Naive thymus-derived CD8-positive, alpha-beta T cell (primary cell): ENCODE measurements at regions not wholly inside any gene's neighbourhood (a gene's known extent, or its start where the extent isn't known, plus 50 kb on each side); places are given as distances from the start of the nearest gene placed in this dataset.
"Not testable (repeated sequence)": the region's sequence is repeated elsewhere in the genome, so short reads cannot be mapped to it uniquely, and the experiment has no call there.

ENCODE experiments used
- ATAC-seq, 2 donors: fragments of 150-1000 bp; cut with Tn5 transposase in 1 of 2; sonication (Bioruptor Pico), chemical (Tn5 transposase) in 1 of 2; 1 replicate in 1 of 2; 2 replicates in 1 of 2; pipeline ENCODE4 v1.10.0; 2021; ENCODE audit warnings: mild to moderate bottlenecking in 2 of 2, moderate library complexity in 2 of 2
- POLR2A ChIA-PET: fragments of 350-600 bp; sonication (Branson Sonifier 250); formaldehyde crosslinking; loops from one replicate; lab custom pipeline; 2021; ENCODE audit warnings: antibody characterized with exemption; lab: Charles Lee
- DNase-seq, 10 donors: peaks; one replicate each; pipeline versions ENCODE4 v3.0.0 to v3.0.0-alpha.2; 2020 to 2022
- H3K27ac Mint-ChIP-seq, 10 donors: one replicate each; pipeline ENCODE4 v1.8.0; 2020 to 2022; ENCODE audit warnings: mild to moderate bottlenecking in 10 of 10, mixed read lengths in 10 of 10, moderate library complexity in 4 of 10, inconsistent platforms in 1 of 10
- H3K27me3 Mint-ChIP-seq, 5 donors: one replicate each; pipeline ENCODE4 v1.8.0; 2021 to 2022; ENCODE audit warnings: mixed read lengths in 5 of 5
- H3K36me3 Mint-ChIP-seq, 3 donors: one replicate each; pipeline ENCODE4 v1.8.0; 2020 to 2022; ENCODE audit warnings: mixed read lengths in 3 of 3, mild to moderate bottlenecking in 2 of 3, inconsistent platforms in 1 of 3
- H3K4me1 Mint-ChIP-seq, 4 donors: one replicate each; pipeline ENCODE4 v1.8.0; 2021 to 2022; ENCODE audit warnings: mixed read lengths in 4 of 4
- H3K4me3 Mint-ChIP-seq, 10 donors: one replicate each; pipeline ENCODE4 v1.8.0; 2020 to 2022; ENCODE audit warnings: mild to moderate bottlenecking in 10 of 10, mixed read lengths in 10 of 10, moderate library complexity in 6 of 10, inconsistent platforms in 1 of 10
- H3K9me3 Mint-ChIP-seq, 9 donors: one replicate each; pipeline ENCODE4 v1.8.0; 2020 to 2022; ENCODE audit warnings: mixed read lengths in 9 of 9, mild to moderate bottlenecking in 3 of 9, inconsistent platforms in 1 of 9, moderate library complexity in 1 of 9

DNA sequence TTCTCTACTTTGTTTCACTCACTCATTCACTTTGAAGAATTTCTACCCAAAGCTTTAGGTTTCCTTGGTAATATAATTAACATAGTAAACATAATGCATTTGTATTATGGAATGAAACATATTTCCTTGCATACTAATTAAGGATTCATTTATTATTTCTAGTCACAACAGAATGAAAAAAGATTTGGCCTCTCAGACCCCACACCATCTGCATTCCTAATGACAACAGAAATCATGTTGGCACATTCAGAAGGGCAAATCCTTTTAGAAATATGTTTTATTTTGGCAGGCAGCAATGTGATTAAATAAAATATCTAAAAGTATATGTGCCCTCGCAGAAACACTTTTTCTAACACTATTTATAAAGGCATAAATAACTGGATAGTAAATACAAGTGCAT is 163.4 kb downstream of the HTR1B start:
- Mint-ChIP-seq H3K4me1 (no peaks in the 10 kb centered on the region), H3K4me3 (no peak overlapping the region), H3K9me3 (peaks cover 0 to 28% (median 10%) of the 10 kb centered on the region in 9 donors), H3K36me3 (no peaks in the 10 kb centered on the region), H3K27me3 (no peaks in the 10 kb centered on the region), H3K27ac (no peak overlapping the region)
- no peak for DNase-seq
- no peak for ATAC-seq
- POLR2A ChIA-PET, result no interaction called here

DNA sequence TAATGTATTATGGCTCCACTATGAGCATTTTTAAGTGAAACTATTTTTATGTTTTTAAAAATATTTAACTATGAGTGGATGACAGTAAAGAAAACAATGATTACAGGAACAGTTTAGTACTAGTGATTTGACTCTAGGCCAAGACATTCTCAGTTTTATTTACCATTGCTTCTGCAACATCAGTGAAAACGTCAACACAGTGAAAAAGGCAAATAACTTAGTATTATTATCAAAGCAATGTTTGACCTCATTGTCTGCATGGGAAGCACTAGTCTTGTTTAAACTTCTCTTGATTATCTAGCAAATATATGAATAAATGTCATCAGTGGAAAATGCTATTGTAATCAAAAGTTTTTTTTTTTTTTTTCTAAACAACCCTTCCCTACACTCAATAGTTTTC is 165.0 kb downstream of the HTR1B start:
- no peak overlapping the region for H3K4me3 Mint-ChIP-seq
- POLR2A ChIA-PET, result no interaction called here
- H3K36me3 Mint-ChIP-seq, result no peaks in the 10 kb centered on the region
- no peak for DNase-seq
- no peaks in the 10 kb centered on the region for H3K4me1 Mint-ChIP-seq
- H3K27ac Mint-ChIP-seq, result no peak overlapping the region
- peaks cover 0 to 21% (median 8%) of the 10 kb centered on the region in 9 donors for H3K9me3 Mint-ChIP-seq
- ATAC-seq, result no peak
- H3K27me3 Mint-ChIP-seq, result no peaks in the 10 kb centered on the region

DNA sequence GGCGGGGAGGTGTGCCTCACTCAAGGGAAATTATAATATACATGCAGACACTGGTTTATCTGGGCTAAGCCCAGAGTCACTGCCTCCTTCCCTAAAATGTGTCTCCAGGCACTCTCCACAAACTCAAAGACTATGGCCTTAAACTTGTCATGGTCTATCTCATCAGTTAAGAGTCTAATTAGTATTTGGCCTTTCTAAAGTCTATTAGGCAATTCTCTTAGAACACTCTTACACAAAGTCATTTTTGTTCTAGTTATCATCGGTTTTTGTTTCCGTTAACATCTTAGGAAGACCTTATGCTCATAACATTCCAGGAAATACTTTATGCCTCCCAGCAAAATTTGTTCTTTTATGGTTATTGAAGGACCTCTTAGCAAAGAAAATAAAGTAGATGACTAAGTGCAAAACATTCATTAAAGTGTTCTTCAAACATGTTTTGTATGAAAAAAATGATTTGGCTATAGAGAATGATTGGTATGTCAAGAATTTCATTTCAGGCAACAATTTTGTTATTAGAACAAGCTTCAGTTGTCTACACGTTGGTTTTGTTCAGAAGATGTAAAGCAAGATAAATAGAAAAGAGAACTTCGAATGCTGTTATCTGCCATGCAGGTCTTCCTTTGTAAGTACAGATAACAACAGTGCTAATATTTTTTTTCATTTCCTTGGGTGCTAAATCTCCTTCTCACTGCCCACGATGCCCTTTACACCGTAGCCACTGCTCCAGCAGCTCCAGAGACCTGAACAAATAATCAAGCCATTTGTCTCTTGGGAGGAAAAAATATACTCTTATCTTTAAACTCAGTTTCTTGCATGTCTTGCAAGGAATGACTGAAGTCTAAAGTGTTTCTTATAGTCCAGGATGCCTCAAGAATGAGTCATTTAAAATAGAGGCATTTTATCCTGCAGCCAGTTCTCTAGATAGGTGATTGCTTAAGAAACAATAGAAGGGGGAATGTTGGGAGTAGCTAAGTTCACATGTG is 170.4 kb downstream of the HTR1B start:
- POLR2A ChIA-PET, result no interaction called here
- no peak overlapping the region for H3K27ac Mint-ChIP-seq
- H3K4me1 Mint-ChIP-seq, result no peaks in the 10 kb centered on the region
- peaks cover 0 to 12% (median 2%) of the 10 kb centered on the region in 9 donors for H3K9me3 Mint-ChIP-seq
- DNase-seq (no peak), ATAC-seq (no peak)
- H3K36me3 Mint-ChIP-seq, result no peaks in the 10 kb centered on the region
- H3K4me3 Mint-ChIP-seq, result no peak overlapping the region
- no peaks in the 10 kb centered on the region for H3K27me3 Mint-ChIP-seq

DNA sequence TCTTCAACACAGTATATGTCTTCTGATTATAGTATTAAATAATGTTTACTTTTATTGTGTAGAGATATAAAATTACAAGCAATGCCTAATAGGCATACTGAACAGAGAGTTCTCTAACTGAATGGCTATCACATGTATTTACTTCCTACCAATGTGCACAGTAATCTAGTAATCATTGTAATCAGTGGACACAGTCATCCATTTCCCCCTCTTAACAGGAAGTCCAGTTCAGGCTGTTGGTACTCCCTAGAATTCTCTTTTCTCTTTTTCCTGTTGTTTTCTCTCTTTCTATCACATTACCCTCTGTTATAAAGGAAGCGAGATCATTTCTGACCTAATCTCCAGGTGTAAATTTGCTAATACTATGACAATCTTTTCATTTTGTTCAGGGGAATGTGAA is 172.5 kb downstream of the HTR1B start:
- DNase-seq (no peak), ATAC-seq (no peak)
- peaks cover 0 to 22% (median 1%) of the 10 kb centered on the region in 9 donors for H3K9me3 Mint-ChIP-seq
- no peak overlapping the region for H3K4me3 Mint-ChIP-seq
- H3K27me3 Mint-ChIP-seq, result no peaks in the 10 kb centered on the region
- POLR2A ChIA-PET, result no interaction called here
- no peak overlapping the region for H3K27ac Mint-ChIP-seq
- no peaks in the 10 kb centered on the region for H3K36me3 Mint-ChIP-seq
- H3K4me1 Mint-ChIP-seq, result no peaks in the 10 kb centered on the region

DNA sequence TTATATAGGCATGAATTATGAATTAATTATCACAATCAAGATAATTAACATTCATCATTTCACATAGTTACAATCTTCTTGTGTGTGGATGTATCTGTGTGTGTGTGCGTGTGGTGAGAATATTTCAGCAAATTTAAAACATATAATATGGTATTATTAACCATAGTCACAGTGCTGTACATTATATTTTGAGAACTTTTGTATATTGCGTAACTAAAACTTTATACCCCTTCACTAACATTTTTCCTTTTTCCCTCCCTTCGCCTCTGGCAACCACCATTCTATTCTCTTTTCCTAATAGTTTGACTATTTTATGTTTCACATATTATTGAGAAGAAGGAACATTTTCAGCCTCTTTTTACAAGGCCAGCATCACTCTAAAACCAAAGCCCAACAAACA is 176.8 kb downstream of the HTR1B start:
- POLR2A ChIA-PET, result no interaction called here
- Mint-ChIP-seq H3K4me1 (no peaks in the 10 kb centered on the region), H3K9me3 (peaks cover 0 to 21% (median 9%) of the 10 kb centered on the region in 9 donors), H3K4me3 (no peak overlapping the region), H3K27me3 (no peaks in the 10 kb centered on the region), H3K36me3 (no peaks in the 10 kb centered on the region), H3K27ac (no peak overlapping the region)
- ATAC-seq (no peak), DNase-seq (no peak)

DNA sequence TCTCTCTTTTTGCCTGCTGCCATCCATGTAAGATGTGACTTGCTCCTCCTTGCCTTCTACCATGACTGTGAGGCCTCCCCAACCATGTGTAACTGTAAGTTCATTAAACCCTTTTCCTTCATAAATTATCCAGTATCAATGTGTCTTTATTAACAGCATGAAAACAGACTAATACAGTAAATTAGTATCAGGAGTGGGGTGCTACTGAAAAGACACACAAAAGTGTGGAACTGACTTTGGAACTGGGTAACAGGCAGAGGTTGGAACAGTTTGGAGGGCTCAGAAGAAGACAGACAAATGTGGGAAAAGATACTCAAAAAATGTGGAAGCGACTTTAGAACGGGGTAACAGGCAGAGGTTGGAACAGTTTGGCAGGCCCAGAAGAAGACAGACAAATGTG is 189.4 kb downstream of the HTR1B start:
- no peak overlapping the region for H3K4me3 Mint-ChIP-seq
- ATAC-seq (no peak), DNase-seq (no peak)
- no peak overlapping the region for H3K27ac Mint-ChIP-seq
- no peaks in the 10 kb centered on the region for H3K27me3 Mint-ChIP-seq
- POLR2A ChIA-PET, result no interaction called here
- H3K9me3 Mint-ChIP-seq, result peaks cover 8 to 24% (median 15%) of the 10 kb centered on the region in 9 donors
- no peaks in the 10 kb centered on the region for H3K4me1 Mint-ChIP-seq
- H3K36me3 Mint-ChIP-seq, result peaks cover 0 to 4% (median 0%) of the 10 kb centered on the region in 3 donors

DNA sequence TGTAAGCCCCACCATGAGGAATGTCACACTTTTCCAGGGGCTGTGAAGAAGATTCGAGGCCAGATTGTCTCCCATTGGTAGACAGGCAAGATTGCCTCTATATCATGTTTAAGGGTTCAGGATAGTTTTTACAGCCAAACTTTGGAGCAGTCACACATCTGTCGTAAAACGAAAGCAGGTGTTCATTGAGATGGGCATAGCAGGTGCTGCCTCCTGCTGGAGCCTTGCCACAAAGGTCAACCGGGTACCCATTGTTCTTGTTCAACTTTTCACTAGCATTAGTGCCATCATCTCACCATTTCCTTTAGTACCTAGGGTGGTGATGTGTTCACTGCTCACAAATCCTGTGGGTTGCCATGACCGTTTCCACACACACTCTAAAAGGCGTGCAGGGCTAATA is 198.3 kb downstream of the HTR1B start:
- H3K4me3 Mint-ChIP-seq, result no peak overlapping the region
- no peak overlapping the region for H3K27ac Mint-ChIP-seq
- DNase-seq (no peak), ATAC-seq (no peak)
- H3K9me3 Mint-ChIP-seq, result peaks cover 0 to 27% (median 6%) of the 10 kb centered on the region in 9 donors
- H3K27me3 Mint-ChIP-seq, result no peaks in the 10 kb centered on the region
- no peaks in the 10 kb centered on the region for H3K4me1 Mint-ChIP-seq
- POLR2A ChIA-PET, result no interaction called here
- peaks cover 0 to 4% (median 0%) of the 10 kb centered on the region in 3 donors for H3K36me3 Mint-ChIP-seq

DNA sequence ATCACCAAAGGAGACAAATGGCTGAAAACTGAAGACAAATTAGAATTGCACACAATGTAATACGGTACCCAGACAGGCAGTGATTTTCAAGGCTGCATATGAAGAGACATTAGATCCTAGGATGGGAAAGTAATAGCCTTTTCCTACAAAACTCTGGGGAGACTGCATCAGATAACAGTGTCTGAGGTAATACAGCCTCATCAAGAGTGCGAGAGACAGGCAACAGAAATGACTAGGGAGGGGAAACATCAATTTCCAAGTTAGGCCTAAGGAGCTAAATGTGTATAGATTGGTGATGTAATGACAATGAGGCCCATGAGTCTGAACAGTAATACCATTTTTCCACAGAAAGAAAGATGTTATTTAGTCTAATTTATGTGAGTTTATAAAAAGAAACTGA is 200.3 kb downstream of the HTR1B start:
- peaks cover 0 to 21% (median 6%) of the 10 kb centered on the region in 9 donors for H3K9me3 Mint-ChIP-seq
- no peak for DNase-seq
- POLR2A ChIA-PET, result no interaction called here
- H3K4me3 Mint-ChIP-seq, result no peak overlapping the region
- H3K36me3 Mint-ChIP-seq, result peaks cover 0 to 4% (median 0%) of the 10 kb centered on the region in 3 donors
- H3K27me3 Mint-ChIP-seq, result no peaks in the 10 kb centered on the region
- H3K27ac Mint-ChIP-seq, result no peak overlapping the region
- ATAC-seq, result no peak
- H3K4me1 Mint-ChIP-seq, result no peaks in the 10 kb centered on the region

DNA sequence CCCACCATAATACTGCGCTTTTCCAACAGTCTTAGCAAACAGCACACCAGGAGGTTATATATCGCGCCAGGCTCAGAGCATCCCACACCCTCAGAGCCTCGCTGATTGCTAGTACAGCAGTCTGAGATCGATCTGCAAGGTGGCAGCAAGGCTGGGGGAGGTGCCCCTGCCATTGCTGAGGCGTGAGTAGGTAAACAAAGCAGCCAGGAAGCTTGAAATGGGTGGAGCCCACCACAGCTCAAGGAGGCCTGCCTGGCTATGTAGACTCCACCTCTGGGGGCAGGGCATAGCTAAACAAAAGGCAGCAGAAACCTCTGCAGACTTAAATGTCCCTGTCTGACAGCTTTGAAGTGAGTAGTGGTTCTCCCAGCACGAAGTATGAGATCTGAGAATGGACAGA is 211.5 kb downstream of the HTR1B start:
- POLR2A ChIA-PET, H3K27me3 Mint-ChIP-seq, H3K4me3 Mint-ChIP-seq, ATAC-seq, H3K27ac Mint-ChIP-seq, H3K36me3 Mint-ChIP-seq, H3K4me1 Mint-ChIP-seq, DNase-seq: not testable (repeated sequence)
- peaks cover 0 to 21% (median 3%) of the 10 kb centered on the region in 9 donors for H3K9me3 Mint-ChIP-seq

DNA sequence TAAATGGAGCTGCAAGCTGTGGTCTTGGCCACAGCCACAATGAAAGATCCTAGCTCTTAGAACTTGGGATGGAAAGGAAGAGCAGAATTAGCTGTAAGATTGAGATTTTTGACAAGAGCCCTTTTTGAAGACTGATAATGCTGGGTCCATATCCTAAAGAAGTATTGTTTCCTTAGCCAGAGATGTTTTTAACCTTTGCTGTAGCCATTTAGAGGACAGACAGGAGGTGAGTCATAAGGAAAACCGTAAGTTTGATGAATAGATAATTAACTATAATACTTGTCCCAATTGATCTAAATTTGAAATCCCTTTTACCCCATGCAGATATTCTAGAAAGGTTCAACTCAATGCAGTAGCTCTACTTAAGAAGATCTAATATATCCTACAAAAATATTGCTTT is 213.7 kb downstream of the HTR1B start:
- POLR2A ChIA-PET, result no interaction called here
- H3K27ac Mint-ChIP-seq, result no peak overlapping the region
- no peak for ATAC-seq
- H3K4me3 Mint-ChIP-seq, result no peak overlapping the region
- H3K27me3 Mint-ChIP-seq, result no peaks in the 10 kb centered on the region
- peaks cover 0 to 19% (median 3%) of the 10 kb centered on the region in 9 donors for H3K9me3 Mint-ChIP-seq
- H3K4me1 Mint-ChIP-seq, result no peaks in the 10 kb centered on the region
- H3K36me3 Mint-ChIP-seq, result peaks cover 0 to 6% (median 0%) of the 10 kb centered on the region in 3 donors
- DNase-seq, result no peak

DNA sequence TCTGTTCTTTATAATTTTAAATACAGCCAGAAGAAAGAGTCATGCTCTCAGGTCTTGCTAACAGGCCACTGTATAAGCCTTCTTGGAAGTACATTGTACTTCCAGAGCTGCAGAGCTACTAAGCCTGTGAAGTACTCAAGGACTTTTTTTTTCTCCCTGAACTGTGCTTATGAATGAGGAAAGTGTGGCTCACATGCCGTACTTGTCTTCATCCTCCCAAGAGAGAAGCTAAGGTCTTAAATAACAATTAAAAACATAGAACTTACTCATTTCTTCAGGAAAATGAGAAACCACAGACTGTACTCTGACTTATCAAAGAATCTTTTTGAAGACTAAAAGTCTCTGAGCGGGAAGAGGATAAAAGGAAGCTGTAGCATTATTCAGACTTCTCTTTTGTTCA is 218.3 kb downstream of the HTR1B start:
- Mint-ChIP-seq H3K27me3 (no peaks in the 10 kb centered on the region), H3K9me3 (peaks cover 0 to 13% (median 7%) of the 10 kb centered on the region in 9 donors), H3K27ac (no peak overlapping the region), H3K36me3 (no peaks in the 10 kb centered on the region), H3K4me3 (no peak overlapping the region), H3K4me1 (no peaks in the 10 kb centered on the region)
- POLR2A ChIA-PET, result no interaction called here
- no peak for ATAC-seq
- DNase-seq, result no peak

DNA sequence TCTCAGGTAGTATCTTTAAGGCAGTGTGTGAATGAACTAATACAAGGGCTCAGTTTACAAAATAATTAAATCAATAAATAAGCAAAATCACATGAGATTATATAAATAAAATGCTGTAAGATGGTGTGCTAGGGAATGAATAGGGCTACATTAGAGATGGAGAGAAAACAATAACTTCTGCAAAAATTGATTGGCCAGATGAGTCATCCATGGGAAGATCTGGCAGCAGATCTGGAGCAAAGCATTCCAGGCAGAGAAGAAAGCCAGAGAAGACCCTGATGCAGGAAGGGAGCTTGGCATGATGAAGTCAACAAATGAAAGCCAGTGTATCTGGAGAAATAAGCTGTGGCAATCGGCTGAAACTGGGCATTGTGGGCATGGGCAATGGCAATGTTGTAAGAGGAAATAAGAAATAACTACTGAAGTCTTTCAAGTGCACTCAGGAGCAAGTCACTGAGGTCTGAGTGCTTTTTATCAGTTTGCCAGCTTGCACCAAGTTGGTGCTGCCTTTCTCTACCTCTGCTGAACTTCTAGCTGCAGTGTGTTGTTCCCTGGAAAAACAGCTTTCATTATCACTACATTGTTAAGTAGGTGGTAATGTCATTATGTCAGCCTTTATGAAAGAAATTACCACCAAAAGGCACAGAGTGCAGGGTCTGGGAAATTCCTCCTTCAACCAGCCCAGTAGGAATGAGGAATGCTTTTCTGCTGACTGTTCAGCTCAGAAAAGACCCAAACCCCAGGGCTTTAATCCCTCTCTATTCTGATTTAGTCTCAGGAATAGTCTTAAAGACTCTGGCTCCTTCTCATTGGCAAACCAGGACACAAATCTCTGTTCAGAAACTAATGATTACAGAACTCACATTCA is 231.6 kb downstream of the HTR1B start:
- Mint-ChIP-seq H3K9me3 (peaks cover 0 to 5% (median 2%) of the 10 kb centered on the region in 9 donors), H3K36me3 (no peaks in the 10 kb centered on the region), H3K27me3 (no peaks in the 10 kb centered on the region), H3K4me1 (no peaks in the 10 kb centered on the region), H3K4me3 (no peak overlapping the region), H3K27ac (peak overlapping the region in 1 of 10 donors; percentile 16)
- no peak for DNase-seq
- ATAC-seq, result no peak
- POLR2A ChIA-PET, result no interaction called here

DNA sequence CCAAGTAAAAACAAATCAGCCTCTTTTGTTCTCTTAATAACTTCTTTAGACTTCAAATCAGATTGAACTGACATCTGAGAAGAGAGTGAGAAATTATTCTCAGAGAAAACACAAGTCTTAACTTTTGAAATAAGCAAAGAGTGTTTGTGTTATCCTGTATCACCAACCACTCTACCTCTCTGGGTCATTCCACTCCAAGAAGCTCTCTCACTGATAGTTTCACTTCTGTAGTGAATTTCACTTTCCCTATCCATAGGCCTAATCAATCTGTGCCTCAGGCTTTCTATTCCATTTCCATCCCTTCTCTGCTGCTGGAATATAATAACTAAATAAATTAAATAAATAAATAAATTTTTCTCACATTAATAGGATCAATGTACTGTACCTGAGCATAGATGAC is 235.0 kb downstream of the HTR1B start:
- Mint-ChIP-seq H3K27ac (no peak overlapping the region), H3K4me3 (no peak overlapping the region), H3K36me3 (no peaks in the 10 kb centered on the region), H3K9me3 (peaks cover 0 to 10% (median 3%) of the 10 kb centered on the region in 9 donors), H3K4me1 (no peaks in the 10 kb centered on the region), H3K27me3 (no peaks in the 10 kb centered on the region)
- POLR2A ChIA-PET, result no interaction called here
- DNase-seq (no peak), ATAC-seq (no peak)
